ENCODE measurements at regions not wholly inside any gene's neighbourhood (a gene's known extent, or its start where the extent isn't known, plus 50 kb on each side); places are given as distances from the start of the nearest gene placed in this dataset.

- TF ChIP-seq CTCF (IDR thresholded peaks at IDR 0.05; ENCODE audit: poor library complexity, severe bottlenecking) (no peak), EZH2 (IDR thresholded peaks at IDR 0.05; ENCODE audit: borderline replicate concordance, insufficient read depth, low read length, poor library complexity, severe bottlenecking) (no peak)
Measured at GRCh38 chr11:87447606-87448005, 409.9 kb downstream of the TMEM135 start.

Data from neural cell (in vitro differentiated cells).